Amniotic epithelial cell (primary cell): ENCODE measurements at regions not wholly inside any gene's neighbourhood (a gene's known extent, or its start where the extent isn't known, plus 50 kb on each side); places are given as distances from the start of the nearest gene placed in this dataset.

ENCODE experiments used
- DNase-seq: peaks from one replicate; pipeline ENCODE4 v3.0.0-alpha.2; 2010; ENCODE audit warnings: low read depth

DNA sequence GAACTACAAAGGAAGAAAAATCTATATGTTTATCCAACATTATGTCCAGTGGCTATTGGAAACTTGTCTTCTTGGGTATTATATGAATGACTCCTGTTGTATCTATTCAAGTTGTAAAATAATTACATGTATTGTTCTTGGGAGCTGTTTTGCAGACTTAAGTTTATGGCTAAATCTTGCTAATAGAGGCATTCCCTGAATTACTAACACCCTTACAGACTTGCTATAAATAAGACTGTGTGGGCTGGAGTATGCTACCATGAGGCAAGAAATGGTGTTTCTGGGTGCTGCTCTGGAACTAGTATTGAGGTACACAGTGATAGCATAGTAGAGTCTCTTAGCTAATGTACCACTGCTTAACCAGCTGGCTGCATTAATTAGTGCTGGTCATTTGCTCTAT, 155.1 kb downstream of the HIPK3 start:
- DNase-seq = no peak

DNA sequence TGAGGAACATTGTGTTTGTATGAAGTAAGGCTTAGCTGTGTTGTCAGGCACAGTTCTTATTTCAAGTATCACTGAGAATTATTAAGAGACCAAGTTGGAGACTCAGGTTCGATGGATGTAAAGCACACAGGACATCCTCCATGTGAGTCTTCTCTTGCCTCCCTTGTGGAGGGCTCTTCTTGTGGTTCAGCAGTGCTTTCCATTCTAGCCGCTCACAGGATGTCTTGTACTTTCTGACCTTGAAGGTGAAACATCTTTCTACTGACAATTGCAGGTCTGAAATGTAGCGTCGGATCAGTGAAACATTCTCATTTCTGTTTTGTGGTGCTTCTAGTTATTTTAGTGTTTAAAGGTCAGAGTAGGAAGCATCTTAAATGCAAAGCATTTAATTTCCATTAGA, 154.6 kb downstream of the HIPK3 start:
- DNase-seq = no peak

DNA sequence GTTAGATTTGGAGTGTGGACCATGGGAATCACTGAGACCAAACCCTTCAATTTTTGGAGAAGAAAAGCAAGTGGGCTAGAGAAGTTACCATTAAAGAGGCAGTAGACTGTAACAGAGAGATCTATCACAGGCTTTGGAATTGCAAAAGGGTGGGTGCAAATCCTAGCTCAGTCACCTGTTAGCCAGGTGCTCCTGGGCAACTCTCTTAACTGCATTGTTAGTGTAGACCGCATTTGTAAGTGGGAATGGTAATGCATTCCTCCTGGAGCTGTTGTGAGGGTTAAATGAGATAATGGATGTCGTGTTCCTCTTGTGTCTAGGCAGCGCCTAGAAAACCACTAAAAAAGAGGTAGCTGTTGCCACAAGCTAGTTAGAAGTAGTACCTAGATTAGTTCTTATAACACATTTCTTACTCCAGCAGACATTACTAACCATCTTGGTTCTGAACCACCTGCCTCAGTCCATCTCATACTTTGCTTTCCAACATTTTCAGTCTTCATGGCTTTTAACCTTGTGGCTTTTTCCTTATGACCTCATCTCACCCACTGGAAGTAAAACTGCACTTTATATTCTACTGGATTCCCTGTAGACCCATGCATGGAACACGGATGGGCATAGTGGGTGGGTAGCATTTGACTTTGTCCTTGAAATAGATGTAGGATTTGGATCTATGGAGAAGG, 153.0 kb downstream of the HIPK3 start:
- DNase-seq = no peak
